A673 (cell line): ENCODE measurements at regions not wholly inside any gene's neighbourhood (a gene's known extent, or its start where the extent isn't known, plus 50 kb on each side); places are given as distances from the start of the nearest gene placed in this dataset.

Source experiments
- BruUV-seq: library from RNA; stranded (reverse); fragments of 400-500 nt; replicated peaks from 2 replicates; lab custom pipeline; 2021; lab: Mats Ljungman, UMichigan
- CTCF ChIA-PET: fragments of 300-600 bp; sonication (Branson Sonifier 250); formaldehyde crosslinking; loops from one replicate; lab custom pipeline; 2022; ENCODE audit warnings: antibody characterized with exemption; lab: Charles Lee
- POLR2A ChIA-PET: fragments of 300-600 bp; sonication (Branson Sonifier 250); formaldehyde crosslinking; loops from one replicate; lab custom pipeline; 2022; ENCODE audit warnings: antibody characterized with exemption; ENCODE audit not compliant: low non-redundant PET; lab: Charles Lee
- DNase-seq: peaks from one replicate; pipeline ENCODE4 v3.0.0-alpha.2; 2015; ENCODE audit warnings: low spot score
- H3K27ac ChIP-seq: fragments of 200-600 bp; sonication (generic); 2 replicates; pipeline ENCODE4 v1.5.1; 2016; ENCODE audit warnings: mixed run types, low read depth, mild to moderate bottlenecking, mixed read lengths, antibody characterized with exemption, low read length; ENCODE audit not compliant: poor library complexity, severe bottlenecking
- H3K27me3 ChIP-seq: fragments of 200-600 bp; sonication (generic); replicated peaks from 2 replicates; pipeline ENCODE4 v1.6.1; 2017; ENCODE audit warnings: mixed run types, low read depth, mild to moderate bottlenecking, mixed read lengths, antibody characterized with exemption, low read length; ENCODE audit not compliant: insufficient read depth, poor library complexity
- H3K36me3 ChIP-seq: fragments of 200-600 bp; sonication (generic); 2 replicates; pipeline ENCODE4 v1.6.1; 2016; ENCODE audit warnings: mixed run types, mild to moderate bottlenecking, mixed read lengths, antibody characterized with exemption, low read length; ENCODE audit not compliant: insufficient read depth, poor library complexity, severe bottlenecking
- H3K4me1 ChIP-seq: fragments of 200-600 bp; sonication (generic); 2 replicates; pipeline ENCODE4 v1.6.1; 2017; ENCODE audit warnings: mixed run types, mild to moderate bottlenecking, mixed read lengths, antibody characterized with exemption, low read length; ENCODE audit not compliant: insufficient read depth, poor library complexity, severe bottlenecking
- H3K4me3 ChIP-seq: fragments of 200-600 bp; sonication (generic); 2 replicates; pipeline ENCODE4 v1.5.1; 2016; ENCODE audit warnings: low read depth, mixed run types, mild to moderate bottlenecking, mixed read lengths, low read length; ENCODE audit not compliant: poor library complexity, severe bottlenecking
- H3K9me3 ChIP-seq: fragments of 200-600 bp; sonication (generic); 2 replicates; pipeline ENCODE4 v1.6.1; 2016; ENCODE audit warnings: mixed run types, low read depth, mild to moderate bottlenecking, mixed read lengths, antibody characterized with exemption, low read length; ENCODE audit not compliant: poor library complexity, severe bottlenecking
- CTCF ChIP-seq: fragments of 300-800, 200-600 bp; sonication (generic); conservative IDR thresholded peaks from 2 replicates; pipeline ENCODE4 v1.5.1; 2017; ENCODE audit warnings: low read depth, mild to moderate bottlenecking, antibody characterized with exemption, low read length, moderate library complexity, mixed read lengths
- EZH2 ChIP-seq: fragments of 200-600 bp; sonication (generic); IDR thresholded peaks from 2 replicates; pipeline ENCODE4 v1.6.1; 2017; ENCODE audit warnings: borderline replicate concordance, low read depth, mild to moderate bottlenecking, mixed read lengths, antibody characterized with exemption, low read length; ENCODE audit not compliant: poor library complexity, severe bottlenecking
- intact Hi-C: fragments of 100-400 bp; cut with micrococcal nuclease; formaldehyde crosslinking; loops from one replicate; pipeline ENCODE4 v1.10.0; 2022; ENCODE audit not compliant: unreplicated experiment

DNA sequence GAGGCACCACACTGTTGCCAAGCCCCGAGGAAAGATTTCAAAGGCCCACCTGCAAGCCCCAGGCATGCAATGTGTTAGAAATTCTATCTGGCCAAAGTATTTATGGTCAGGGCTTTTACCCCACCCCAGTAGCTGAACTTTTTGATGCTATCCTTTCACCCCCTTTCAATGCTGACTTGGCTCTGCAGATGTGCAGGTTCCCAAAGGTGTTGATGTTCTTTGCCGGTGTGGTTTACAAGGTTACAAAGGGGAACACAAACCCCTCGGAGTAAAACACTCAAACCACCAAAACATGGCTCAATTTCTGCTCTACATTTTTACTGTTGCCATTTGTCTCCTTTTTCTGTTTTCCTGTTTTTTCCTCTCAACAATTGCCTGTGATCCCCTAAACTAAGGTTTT, 145.4 kb upstream of the BNIP2 start:
- intact Hi-C loops = no loop called here
- Histone ChIP-seq H3K4me3 (no peak overlapping the region), H3K27me3 (peaks cover 57% of the 10 kb centered on the region), H3K36me3 (no peaks in the 10 kb centered on the region), H3K27ac (no peak overlapping the region), H3K9me3 (no peaks in the 10 kb centered on the region), H3K4me1 (no peaks in the 10 kb centered on the region)
- CTCF ChIA-PET = no interaction called here
- no peak for TF ChIP-seq EZH2
- no peak for TF ChIP-seq CTCF
- no peak for DNase-seq
- POLR2A ChIA-PET = no interaction called here
- BruUV-seq = no TSS peak

- Histone ChIP-seq H3K36me3 (no peaks in the 10 kb centered on the region), H3K27me3 (peaks cover 50% of the 10 kb centered on the region), H3K27ac (no peak overlapping the region), H3K9me3 (no peaks in the 10 kb centered on the region), H3K4me1 (no peaks in the 10 kb centered on the region), H3K4me3 (no peak overlapping the region)
- intact Hi-C loops = no loop called here
- no peak for TF ChIP-seq CTCF
- TF ChIP-seq EZH2 = no peak
- no peak for DNase-seq
- no TSS peak for BruUV-seq
- ChIA-PET CTCF (no interaction called here), POLR2A (no interaction called here)
These were observed 144.2 kb upstream of the BNIP2 start for GRCh38 chr15:59833366-59833765.

DNA sequence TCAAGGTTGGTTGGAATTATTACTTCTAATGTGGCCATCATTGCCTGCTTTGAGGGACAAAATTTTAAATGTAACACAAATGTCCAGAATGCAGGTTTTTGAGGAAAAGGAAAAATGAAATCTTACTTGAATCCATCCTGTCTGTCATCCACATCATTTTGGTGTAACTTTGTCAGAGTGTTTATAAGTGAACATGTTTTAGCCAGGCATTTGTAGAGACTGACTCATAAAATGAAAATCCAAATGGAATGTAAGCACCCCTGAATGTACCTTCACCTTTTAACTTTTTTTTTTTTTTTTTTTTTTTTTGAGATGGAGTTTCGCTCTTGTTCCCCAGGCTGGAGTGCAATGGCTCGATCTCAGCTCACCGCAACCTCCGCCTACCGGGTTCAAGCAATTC, 141.8 kb upstream of the BNIP2 start:
- intact Hi-C loops = no loop called here
- CTCF ChIA-PET = no interaction called here
- BruUV-seq = no TSS peak

More for the DNA sequence above, 141.8 kb upstream of the BNIP2 start:
- Histone ChIP-seq H3K4me3 (no peak overlapping the region), H3K27me3 (peaks cover 42% of the 10 kb centered on the region), H3K36me3 (no peaks in the 10 kb centered on the region), H3K9me3 (no peaks in the 10 kb centered on the region), H3K4me1 (no peaks in the 10 kb centered on the region), H3K27ac (no peak overlapping the region)
- POLR2A ChIA-PET = no interaction called here
- no peak for TF ChIP-seq EZH2
- TF ChIP-seq CTCF = no peak
- DNase-seq = no peak
